ENCODE measurements at regions not wholly inside any gene's neighbourhood (a gene's known extent, or its start where the extent isn't known, plus 50 kb on each side); places are given as distances from the start of the nearest gene placed in this dataset.

GRCh38 chr17:79223471-79223870 lies 148.8 kb downstream of the ENGASE start:
- Histone ChIP-seq H3K79me2 (ENCODE audit: insufficient read depth, low read length) (no peaks in the 10 kb centered on the region), H3F3A (ENCODE audit: low read depth) (no peaks in the 10 kb centered on the region), H3K9ac (ENCODE audit: low read depth, low read length, poor library complexity, severe bottlenecking) (no peak overlapping the region), H4K20me1 (ENCODE audit: insufficient read depth, low read length, poor library complexity, severe bottlenecking) (no peaks in the 10 kb centered on the region), H3K9me2 (replicated peaks; ENCODE audit: low read depth, low read length) (no peaks in the 10 kb centered on the region), H3K36me3 (ENCODE audit: insufficient read depth, low read length) (no peaks in the 10 kb centered on the region), H3K27me3 (ENCODE audit: insufficient read depth, low read length, poor library complexity, severe bottlenecking) (no peaks in the 10 kb centered on the region), H3K4me1 (ENCODE audit: insufficient read depth, low read length, poor library complexity, severe bottlenecking) (no peaks in the 10 kb centered on the region), H3K9me3 (ENCODE audit: insufficient read depth, low read depth, low read length) (no peaks in the 10 kb centered on the region), H2AFZ (ENCODE audit: low read length) (no peak overlapping the region), H3K4me3 (ENCODE audit: low read length, poor library complexity, severe bottlenecking) (no peak overlapping the region), H3K4me2 (ENCODE audit: low read depth, low read length, poor library complexity, severe bottlenecking) (no peak overlapping the region)
- TF ChIP-seq CTCF (conservative IDR thresholded peaks at IDR 0.05; ENCODE audit: low read length) (no peak), EZH2phosphoT487 (IDR thresholded peaks at IDR 0.05; ENCODE audit: borderline replicate concordance) (no peak)

DNA sequence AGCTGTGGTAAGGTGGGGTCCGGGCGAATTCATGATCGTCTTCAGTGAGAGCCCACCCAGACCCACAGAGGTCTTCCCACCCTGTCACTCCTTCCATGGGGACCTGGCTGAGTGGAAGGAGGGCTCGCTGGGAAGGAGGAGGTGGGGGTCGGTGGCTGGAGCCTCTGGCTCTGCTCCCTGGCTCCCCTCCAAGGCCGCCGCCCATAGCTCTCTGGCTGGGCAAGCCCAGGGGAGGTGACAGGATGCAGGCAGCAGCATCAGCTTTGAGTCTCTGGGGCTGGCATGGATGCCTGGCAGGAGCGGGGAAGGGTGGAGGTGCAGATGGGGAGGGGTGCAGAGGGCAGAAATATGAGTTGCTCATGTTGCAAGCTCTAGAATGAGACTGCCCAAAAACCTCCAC lies 147.0 kb downstream of the ENGASE start:
- no peak overlapping the region for H3K9ac ChIP-seq (ENCODE audit: low read depth, low read length, poor library complexity, severe bottlenecking)
- no peaks in the 10 kb centered on the region for H3K9me2 ChIP-seq (replicated peaks; ENCODE audit: low read depth, low read length)
- no peaks in the 10 kb centered on the region for H3F3A ChIP-seq (ENCODE audit: low read depth)
- H2AFZ ChIP-seq (ENCODE audit: low read length), result no peak overlapping the region
- H3K9me3 ChIP-seq (ENCODE audit: insufficient read depth, low read depth, low read length), result no peaks in the 10 kb centered on the region
- no peaks in the 10 kb centered on the region for H3K36me3 ChIP-seq (ENCODE audit: insufficient read depth, low read length)
- no peak overlapping the region for H3K4me3 ChIP-seq (ENCODE audit: low read length, poor library complexity, severe bottlenecking)
- H3K4me2 ChIP-seq (ENCODE audit: low read depth, low read length, poor library complexity, severe bottlenecking), result no peak overlapping the region
- H3K4me1 ChIP-seq (ENCODE audit: insufficient read depth, low read length, poor library complexity, severe bottlenecking), result no peaks in the 10 kb centered on the region
- no peaks in the 10 kb centered on the region for H3K27me3 ChIP-seq (ENCODE audit: insufficient read depth, low read length, poor library complexity, severe bottlenecking)
- H3K79me2 ChIP-seq (ENCODE audit: insufficient read depth, low read length), result no peaks in the 10 kb centered on the region
- TF ChIP-seq EZH2phosphoT487 (IDR thresholded peaks at IDR 0.05; ENCODE audit: borderline replicate concordance) (no peak), CTCF (conservative IDR thresholded peaks at IDR 0.05; ENCODE audit: low read length) (no peak)
- no peaks in the 10 kb centered on the region for H4K20me1 ChIP-seq (ENCODE audit: insufficient read depth, low read length, poor library complexity, severe bottlenecking)

- H3F3A ChIP-seq (ENCODE audit: low read depth), result no peaks in the 10 kb centered on the region
- no peaks in the 10 kb centered on the region for H3K9me2 ChIP-seq (replicated peaks; ENCODE audit: low read depth, low read length)
- TF ChIP-seq CTCF (conservative IDR thresholded peaks at IDR 0.05; ENCODE audit: low read length), result no peak
- no peak for TF ChIP-seq EZH2phosphoT487 (IDR thresholded peaks at IDR 0.05; ENCODE audit: borderline replicate concordance)
- H3K27me3 ChIP-seq (ENCODE audit: insufficient read depth, low read length, poor library complexity, severe bottlenecking), result no peaks in the 10 kb centered on the region
- H3K4me2 ChIP-seq (ENCODE audit: low read depth, low read length, poor library complexity, severe bottlenecking), result no peak overlapping the region
- H3K79me2 ChIP-seq (ENCODE audit: insufficient read depth, low read length), result no peaks in the 10 kb centered on the region
- H4K20me1 ChIP-seq (ENCODE audit: insufficient read depth, low read length, poor library complexity, severe bottlenecking), result no peaks in the 10 kb centered on the region
- H3K4me1 ChIP-seq (ENCODE audit: insufficient read depth, low read length, poor library complexity, severe bottlenecking), result no peaks in the 10 kb centered on the region
- no peaks in the 10 kb centered on the region for H3K9me3 ChIP-seq (ENCODE audit: insufficient read depth, low read depth, low read length)
- H3K9ac ChIP-seq (ENCODE audit: low read depth, low read length, poor library complexity, severe bottlenecking), result no peak overlapping the region
- no peaks in the 10 kb centered on the region for H3K36me3 ChIP-seq (ENCODE audit: insufficient read depth, low read length)
- H2AFZ ChIP-seq (ENCODE audit: low read length), result no peak overlapping the region
- no peak overlapping the region for H3K4me3 ChIP-seq (ENCODE audit: low read length, poor library complexity, severe bottlenecking)
Observed at GRCh38 chr17:79220713-79221291, 146.2 kb downstream of the ENGASE start.
